ENCODE measurements at regions not wholly inside any gene's neighbourhood (a gene's known extent, or its start where the extent isn't known, plus 50 kb on each side); places are given as distances from the start of the nearest gene placed in this dataset.

- H3K4me1 Mint-ChIP-seq (ENCODE audit: low read depth) = no peaks in the 10 kb centered on the region
- peaks cover 4% of the 10 kb centered on the region for H3K36me3 Mint-ChIP-seq (ENCODE audit: low read depth)
- no peak overlapping the region for H3K27ac Mint-ChIP-seq
- H3K4me3 Mint-ChIP-seq = no peak overlapping the region
- peaks cover 6% of the 10 kb centered on the region for H3K9me3 Mint-ChIP-seq
- H3K27me3 Mint-ChIP-seq = peaks cover 4% of the 10 kb centered on the region
Measured at GRCh38 chr5:89028595-89029285, 145.8 kb upstream of the MEF2C start.

- H3K27ac Mint-ChIP-seq = no peak overlapping the region
- H3K27me3 Mint-ChIP-seq = peaks cover 1% of the 10 kb centered on the region
- peaks cover 4% of the 10 kb centered on the region for H3K36me3 Mint-ChIP-seq (ENCODE audit: low read depth)
- no peak overlapping the region for H3K4me3 Mint-ChIP-seq
- no peaks in the 10 kb centered on the region for H3K4me1 Mint-ChIP-seq (ENCODE audit: low read depth)
- peaks cover 6% of the 10 kb centered on the region for H3K9me3 Mint-ChIP-seq
Measured at GRCh38 chr5:89024045-89024444, 141.1 kb upstream of the MEF2C start.

- Mint-ChIP-seq H3K4me3 (no peak overlapping the region), H3K27me3 (peaks cover 4% of the 10 kb centered on the region), H3K27ac (no peak overlapping the region), H3K36me3 (ENCODE audit: low read depth) (no peaks in the 10 kb centered on the region), H3K9me3 (no peaks in the 10 kb centered on the region), H3K4me1 (ENCODE audit: low read depth) (no peaks in the 10 kb centered on the region)
Measured at GRCh38 chr5:89020926-89021610, 138.1 kb upstream of the MEF2C start.

GRCh38 chr5:89016741-89017303 lies 133.8 kb upstream of the MEF2C start:
- Mint-ChIP-seq H3K4me3 (no peak overlapping the region), H3K4me1 (ENCODE audit: low read depth) (no peaks in the 10 kb centered on the region), H3K27ac (no peak overlapping the region), H3K36me3 (ENCODE audit: low read depth) (no peaks in the 10 kb centered on the region), H3K27me3 (peaks cover 10% of the 10 kb centered on the region), H3K9me3 (no peaks in the 10 kb centered on the region)

GRCh38 chr5:89015409-89015808 lies 132.4 kb upstream of the MEF2C start:
- H3K27me3 Mint-ChIP-seq = peaks cover 10% of the 10 kb centered on the region
- no peak overlapping the region for H3K4me3 Mint-ChIP-seq
- H3K36me3 Mint-ChIP-seq (ENCODE audit: low read depth) = no peaks in the 10 kb centered on the region

GRCh38 chr5:89011778-89012711 lies 129.1 kb upstream of the MEF2C start:
- Mint-ChIP-seq H3K4me1 (ENCODE audit: low read depth) (no peaks in the 10 kb centered on the region), H3K36me3 (ENCODE audit: low read depth) (no peaks in the 10 kb centered on the region), H3K9me3 (no peaks in the 10 kb centered on the region), H3K27ac (no peak overlapping the region), H3K27me3 (peaks cover 10% of the 10 kb centered on the region), H3K4me3 (no peak overlapping the region)

More at GRCh38 chr5:89015409-89015808, 132.4 kb upstream of the MEF2C start:
- H3K9me3 Mint-ChIP-seq = no peaks in the 10 kb centered on the region
- H3K4me1 Mint-ChIP-seq (ENCODE audit: low read depth) = no peaks in the 10 kb centered on the region
- H3K27ac Mint-ChIP-seq = no peak overlapping the region

- Mint-ChIP-seq H3K4me3 (no peak overlapping the region), H3K27me3 (peaks cover 10% of the 10 kb centered on the region), H3K9me3 (peaks cover 4% of the 10 kb centered on the region), H3K36me3 (ENCODE audit: low read depth) (no peaks in the 10 kb centered on the region), H3K27ac (no peak overlapping the region), H3K4me1 (ENCODE audit: low read depth) (peaks cover 8% of the 10 kb centered on the region)
Measured at GRCh38 chr5:89010512-89010911, 127.5 kb upstream of the MEF2C start.

- H3K4me1 Mint-ChIP-seq (ENCODE audit: low read depth) = peaks cover 8% of the 10 kb centered on the region
- peaks cover 10% of the 10 kb centered on the region for H3K27me3 Mint-ChIP-seq
- H3K4me3 Mint-ChIP-seq = no peak overlapping the region
- H3K36me3 Mint-ChIP-seq (ENCODE audit: low read depth) = no peaks in the 10 kb centered on the region
- no peak overlapping the region for H3K27ac Mint-ChIP-seq
- peaks cover 7% of the 10 kb centered on the region for H3K9me3 Mint-ChIP-seq
Measured at GRCh38 chr5:89008291-89008690, 125.3 kb upstream of the MEF2C start.

- H3K36me3 Mint-ChIP-seq (ENCODE audit: low read depth) = no peaks in the 10 kb centered on the region
- H3K27ac Mint-ChIP-seq = peak overlapping the region; percentile 22
- H3K4me1 Mint-ChIP-seq (ENCODE audit: low read depth) = peaks cover 8% of the 10 kb centered on the region
- H3K4me3 Mint-ChIP-seq = no peak overlapping the region
- peaks cover 10% of the 10 kb centered on the region for H3K9me3 Mint-ChIP-seq
- H3K27me3 Mint-ChIP-seq = peaks cover 4% of the 10 kb centered on the region
Measured at GRCh38 chr5:89005990-89006389, 123.0 kb upstream of the MEF2C start.

GRCh38 chr5:89004379-89004778 lies 121.4 kb upstream of the MEF2C start:
- H3K27me3 Mint-ChIP-seq = peaks cover under 1% of the 10 kb centered on the region
- H3K36me3 Mint-ChIP-seq (ENCODE audit: low read depth) = no peaks in the 10 kb centered on the region
- H3K27ac Mint-ChIP-seq = no peak overlapping the region
- H3K4me1 Mint-ChIP-seq (ENCODE audit: low read depth) = peaks cover 8% of the 10 kb centered on the region
- no peak overlapping the region for H3K4me3 Mint-ChIP-seq
- H3K9me3 Mint-ChIP-seq = peaks cover 10% of the 10 kb centered on the region

GRCh38 chr5:89003563-89004036 lies 120.6 kb upstream of the MEF2C start:
- Mint-ChIP-seq H3K9me3 (peaks cover 10% of the 10 kb centered on the region), H3K27me3 (no peaks in the 10 kb centered on the region), H3K4me3 (no peak overlapping the region), H3K36me3 (ENCODE audit: low read depth) (no peaks in the 10 kb centered on the region), H3K4me1 (ENCODE audit: low read depth) (peaks cover 8% of the 10 kb centered on the region), H3K27ac (no peak overlapping the region)

GRCh38 chr5:88999853-89000252 lies 116.9 kb upstream of the MEF2C start:
- Mint-ChIP-seq H3K36me3 (ENCODE audit: low read depth) (no peaks in the 10 kb centered on the region), H3K4me3 (no peak overlapping the region), H3K9me3 (peaks cover 3% of the 10 kb centered on the region), H3K27ac (no peak overlapping the region), H3K4me1 (ENCODE audit: low read depth) (no peaks in the 10 kb centered on the region), H3K27me3 (no peaks in the 10 kb centered on the region)

- no peak overlapping the region for H3K27ac Mint-ChIP-seq
- no peaks in the 10 kb centered on the region for H3K36me3 Mint-ChIP-seq (ENCODE audit: low read depth)
- no peaks in the 10 kb centered on the region for H3K27me3 Mint-ChIP-seq
- no peaks in the 10 kb centered on the region for H3K4me1 Mint-ChIP-seq (ENCODE audit: low read depth)
- H3K9me3 Mint-ChIP-seq = peaks cover 3% of the 10 kb centered on the region
- no peak overlapping the region for H3K4me3 Mint-ChIP-seq
Measured at GRCh38 chr5:88997937-88998336, 115.0 kb upstream of the MEF2C start.

- no peaks in the 10 kb centered on the region for H3K36me3 Mint-ChIP-seq (ENCODE audit: low read depth)
- H3K27me3 Mint-ChIP-seq = peaks cover 3% of the 10 kb centered on the region
- no peak overlapping the region for H3K4me3 Mint-ChIP-seq
- H3K4me1 Mint-ChIP-seq (ENCODE audit: low read depth) = peaks cover 11% of the 10 kb centered on the region
- H3K9me3 Mint-ChIP-seq = no peaks in the 10 kb centered on the region
- no peak overlapping the region for H3K27ac Mint-ChIP-seq
Measured at GRCh38 chr5:88984040-88984439, 101.1 kb upstream of the MEF2C start.
